Activated CD4-positive, alpha-beta T cell treated with anti-CD3 and anti-CD28 coated beads, Interleukin-2, Interleukin-6, amounts not matched to agents 100 ng/mL and 50 ng/mL, durations not matched to agents 16 hours and 8 hours (primary cell): ENCODE measurements at regions not wholly inside any gene's neighbourhood (a gene's known extent, or its start where the extent isn't known, plus 50 kb on each side); places are given as distances from the start of the nearest gene placed in this dataset.

Experiments used
- DNase-seq: peaks from one replicate; pipeline ENCODE4 v3.0.0-alpha.2; 2020

- no peak for DNase-seq
These were observed 196.8 kb upstream of the RPS6KA3 start for GRCh38 chrX:20463296-20464075.

GRCh38 chrX:20461576-20461975, 194.9 kb upstream of the RPS6KA3 start:
- no peak for DNase-seq

GRCh38 chrX:20461002-20461401, 194.3 kb upstream of the RPS6KA3 start:
- DNase-seq: no peak

GRCh38 chrX:20459410-20460350, 193.0 kb upstream of the RPS6KA3 start:
- DNase-seq: peak; percentile 22

- DNase-seq: no peak
These were observed 190.3 kb upstream of the RPS6KA3 start for GRCh38 chrX:20456971-20457370.

- no peak for DNase-seq
These were observed 188.3 kb upstream of the RPS6KA3 start for GRCh38 chrX:20455001-20455400.

- DNase-seq: peak; percentile 18
These were observed 187.4 kb upstream of the RPS6KA3 start for GRCh38 chrX:20454117-20454516.

GRCh38 chrX:20452487-20452886, 185.8 kb upstream of the RPS6KA3 start:
- peak; percentile 42 for DNase-seq

GRCh38 chrX:20451929-20452328, 185.2 kb upstream of the RPS6KA3 start:
- no peak for DNase-seq

- no peak for DNase-seq
These were observed 178.4 kb upstream of the RPS6KA3 start for GRCh38 chrX:20445109-20445508.

- peak; percentile 87 for DNase-seq
These were observed 175.9 kb upstream of the RPS6KA3 start for GRCh38 chrX:20442597-20442996.

GRCh38 chrX:20441123-20441522, 174.4 kb upstream of the RPS6KA3 start:
- DNase-seq: no peak

GRCh38 chrX:20438871-20439526, 172.3 kb upstream of the RPS6KA3 start:
- DNase-seq: no peak

- peak; percentile 13 for DNase-seq
These were observed 171.0 kb upstream of the RPS6KA3 start for GRCh38 chrX:20437683-20438082.

- no peak for DNase-seq
These were observed 169.2 kb upstream of the RPS6KA3 start for GRCh38 chrX:20435913-20436312.

- no peak for DNase-seq
These were observed 168.3 kb upstream of the RPS6KA3 start for GRCh38 chrX:20434986-20435385.

GRCh38 chrX:20433388-20433775, 166.7 kb upstream of the RPS6KA3 start:
- no peak for DNase-seq

GRCh38 chrX:20432746-20433387, 166.2 kb upstream of the RPS6KA3 start:
- no peak for DNase-seq

- no peak for DNase-seq
These were observed 165.3 kb upstream of the RPS6KA3 start for GRCh38 chrX:20432048-20432447.

- DNase-seq: no peak
These were observed 164.8 kb upstream of the RPS6KA3 start for GRCh38 chrX:20431486-20431885.

- no peak for DNase-seq
These were observed 160.6 kb upstream of the RPS6KA3 start for GRCh38 chrX:20427173-20427770.

GRCh38 chrX:20421697-20422096, 155.0 kb upstream of the RPS6KA3 start:
- DNase-seq: no peak
